IMR-90 (cell line): ENCODE measurements at regions not wholly inside any gene's neighbourhood (a gene's known extent, or its start where the extent isn't known, plus 50 kb on each side); places are given as distances from the start of the nearest gene placed in this dataset.

ENCODE experiments used
- ATAC-seq: fragments of 200-7000 bp; cut with Tn5 transposase; 2 replicates; pipeline ENCODE4 v1.9.1; 2020; ENCODE audit warnings: low read depth, mild to moderate bottlenecking, moderate library complexity
- BruUV-seq: library from RNA; stranded (reverse); fragments of 400-500 nt; replicated peaks from 2 replicates; lab custom pipeline; 2021; lab: Mats Ljungman, UMichigan
- CTCF ChIA-PET: fragments of 300-600 bp; formaldehyde crosslinking; extraction: SDS; loops from one replicate; lab custom pipeline; 2021; ENCODE audit warnings: antibody characterized with exemption; lab: Yijun Ruan, JAX
- POLR2A ChIA-PET: fragments of 300-600 bp; sonication (Branson Sonifier 250); formaldehyde crosslinking; loops from one replicate; lab custom pipeline; 2022; ENCODE audit warnings: antibody characterized with exemption; ENCODE audit not compliant: unreplicated experiment; lab: Charles Lee
- DNase-seq: peaks from one replicate; pipeline ENCODE4 v3.0.0; 2013
- H2AFZ ChIP-seq: replicated peaks from 2 replicates; pipeline ENCODE3; 2013; ENCODE audit warnings: low read length, mild to moderate bottlenecking; ENCODE audit not compliant: poor library complexity
- H2AK5ac ChIP-seq: 2 replicates; pipeline ENCODE4 v1.6.1; 2013; ENCODE audit warnings: low read depth, low read length, inconsistent platforms
- H2AK9ac ChIP-seq: replicated peaks from 2 replicates; pipeline ENCODE3; 2013; ENCODE audit warnings: mild to moderate bottlenecking, low read depth, low read length, moderate library complexity; ENCODE audit not compliant: poor library complexity
- H2BK120ac ChIP-seq: 2 replicates; pipeline ENCODE4 v1.6.1; 2013; ENCODE audit warnings: low read depth, low read length, inconsistent platforms
- H2BK15ac ChIP-seq: 3 replicates; pipeline ENCODE4 v1.6.1; 2013; ENCODE audit warnings: low read depth, low read length, inconsistent platforms
- H2BK20ac ChIP-seq: 2 replicates; pipeline ENCODE4 v1.6.1; 2013; ENCODE audit warnings: low read depth, mild to moderate bottlenecking, inconsistent platforms, low read length, moderate library complexity
- H2BK5ac ChIP-seq: 2 replicates; pipeline ENCODE4 v1.6.1; 2013; ENCODE audit warnings: mild to moderate bottlenecking, low read depth, low read length, inconsistent platforms; ENCODE audit not compliant: poor library complexity, severe bottlenecking
- H3K14ac ChIP-seq: replicated peaks from 2 replicates; pipeline ENCODE4 v1.6.1; 2013; ENCODE audit warnings: low read depth, low read length, inconsistent platforms
- H3K18ac ChIP-seq: 2 replicates; pipeline ENCODE4 v1.6.1; 2013; ENCODE audit warnings: low read depth, low read length, control low read depth
- H3K23ac ChIP-seq: 2 replicates; pipeline ENCODE4 v1.6.1; 2013; ENCODE audit warnings: low read depth, low read length, inconsistent platforms
- H3K27ac ChIP-seq: 2 replicates; pipeline ENCODE4 v1.5.1; 2013; ENCODE audit warnings: mild to moderate bottlenecking, control low read depth, low read length; ENCODE audit not compliant: insufficient read depth
- H3K27me3 ChIP-seq: 2 replicates; pipeline ENCODE4 v1.6.1; 2013; ENCODE audit warnings: low read length; ENCODE audit not compliant: control insufficient read depth, insufficient read depth
- H3K36me3 ChIP-seq: 2 replicates; pipeline ENCODE4 v1.6.1; 2013; ENCODE audit warnings: low read length, mixed read lengths; ENCODE audit not compliant: control insufficient read depth, insufficient read depth
- H3K4ac ChIP-seq: 2 replicates; pipeline ENCODE4 v1.6.1; 2013; ENCODE audit warnings: low read depth, low read length, inconsistent platforms
- H3K4me1 ChIP-seq: 2 replicates; pipeline ENCODE4 v1.6.1; 2013; ENCODE audit warnings: low read length, mixed read lengths; ENCODE audit not compliant: control insufficient read depth, insufficient read depth
- H3K4me2 ChIP-seq: 2 replicates; pipeline ENCODE4 v1.6.1; 2013; ENCODE audit warnings: low read depth, mild to moderate bottlenecking, control low read depth, low read length, moderate library complexity
- H3K4me3 ChIP-seq: 2 replicates; pipeline ENCODE4 v1.5.1; 2013; ENCODE audit warnings: low read depth, mild to moderate bottlenecking, control low read depth, low read length, moderate library complexity; ENCODE audit not compliant: insufficient read depth
- H3K56ac ChIP-seq: 2 replicates; pipeline ENCODE4 v1.6.1; 2013; ENCODE audit warnings: low read length, inconsistent platforms; ENCODE audit not compliant: insufficient read depth; ENCODE audit errors: extremely low read depth
- H3K79me1 ChIP-seq, 2 experiments: 2 replicates each; pipeline ENCODE4 v1.6.1; 2013; ENCODE audit warnings: low read length in 2 of 2, inconsistent platforms in 1 of 2, low read depth in 1 of 2
- H3K9ac ChIP-seq: 2 replicates; pipeline ENCODE4 v1.6.1; 2013; ENCODE audit warnings: low read depth, low read length, control low read depth
- H3K9me1 ChIP-seq: 2 replicates; pipeline ENCODE4 v1.6.1; 2013; ENCODE audit warnings: low read length, inconsistent platforms; ENCODE audit not compliant: insufficient read depth
- H3K9me3 ChIP-seq: 2 replicates; pipeline ENCODE4 v1.6.1; 2013; ENCODE audit warnings: low read length; ENCODE audit not compliant: control insufficient read depth, insufficient read depth
- H4K20me1 ChIP-seq: 2 replicates; pipeline ENCODE4 v1.6.1; 2013; ENCODE audit warnings: low read length, inconsistent platforms; ENCODE audit not compliant: insufficient read depth
- H4K5ac ChIP-seq: 2 replicates; pipeline ENCODE4 v1.6.1; 2013; ENCODE audit warnings: mild to moderate bottlenecking, low read depth, low read length, control low read depth
- H4K8ac ChIP-seq, 2 experiments: 2 replicates each; pipeline ENCODE4 v1.6.1; 2013; ENCODE audit warnings: low read depth in 2 of 2, low read length in 2 of 2, control low read depth in 1 of 2, inconsistent platforms in 1 of 2
- H4K91ac ChIP-seq: 2 replicates; pipeline ENCODE4 v1.6.1; 2013; ENCODE audit warnings: low read depth, low read length, inconsistent platforms; ENCODE audit not compliant: insufficient read depth
- CEBPB ChIP-seq: IDR thresholded peaks from 2 replicates; pipeline ENCODE4 v1.6.1; 2012; ENCODE audit warnings: low read depth, low read length, improper control_type of control experiment
- CHD1 ChIP-seq: IDR thresholded peaks from 2 replicates; pipeline ENCODE4 v1.6.1; 2012; ENCODE audit warnings: low read depth, low read length, improper control_type of control experiment
- CTCF ChIP-seq: conservative IDR thresholded peaks from 2 replicates; pipeline ENCODE4 v1.5.1; 2012; ENCODE audit warnings: mild to moderate bottlenecking, low read depth, low read length, improper control_type of control experiment
- NFE2L2 ChIP-seq: fragments of 150-350 bp; IDR thresholded peaks from 2 replicates; pipeline ENCODE4 v1.6.1; 2016; ENCODE audit warnings: low read depth, mild to moderate bottlenecking, low read length
- POLR2A ChIP-seq: IDR thresholded peaks from 2 replicates; pipeline ENCODE4 v1.6.1; 2012; ENCODE audit warnings: mild to moderate bottlenecking, low read depth, low read length
- RAD21 ChIP-seq: IDR thresholded peaks from 2 replicates; pipeline ENCODE4 v1.6.1; 2012; ENCODE audit warnings: low read length, improper control_type of control experiment
- RCOR1 ChIP-seq: IDR thresholded peaks from 2 replicates; pipeline ENCODE4 v1.6.1; 2012; ENCODE audit warnings: mild to moderate bottlenecking, low read length, improper control_type of control experiment; ENCODE audit not compliant: insufficient replicate concordance
- RFX5 ChIP-seq: IDR thresholded peaks from 2 replicates; pipeline ENCODE4 v1.8.0; 2012; ENCODE audit warnings: low read depth, mild to moderate bottlenecking, low read length, moderate library complexity
- SMC3 ChIP-seq: fragments of 150-350 bp; IDR thresholded peaks from 2 replicates; pipeline ENCODE4 v1.6.1; 2016; ENCODE audit warnings: low read depth, mild to moderate bottlenecking, antibody characterized with exemption, low read length, moderate library complexity
- WGBS, 2 experiments: methylation state at CpG; one replicate each; pipeline versions ENCODE4 v1.1.5 to v1.1.7; 2013; ENCODE audit warnings: missing lambda C conversion rate in 2 of 2; ENCODE audit not compliant: insufficient read length in 1 of 2; ENCODE audit errors: extremely low coverage in 2 of 2; 5-methylcytosine and 5-hydroxymethylcytosine counted together
- dilution Hi-C: fragments of 300-500 bp; cut with HindIII; formaldehyde crosslinking; loops from one replicate; pipeline ENCODE4 v1.14.3; 2018; ENCODE audit warnings: low sequenced_read_pairs; ENCODE audit not compliant: unreplicated experiment
- in situ Hi-C: fragments of 300-500 bp; cut with MboI; formaldehyde crosslinking; loops from 3 replicates; pipeline ENCODE4 v1.14.3; 2019; ENCODE audit warnings: low sequenced_read_pairs, inconsistent platforms, mixed read lengths
- intact Hi-C: fragments of 100-400 bp; cut with micrococcal nuclease; formaldehyde crosslinking; loops from 2 replicates; pipeline ENCODE4 v1.10.0; 2022
- TF ChIP-seq, protein P1 (sequence below): fragments of 150-350 bp; IDR thresholded peaks from 2 replicates; pipeline ENCODE4 v1.6.1; 2017; ENCODE audit warnings: mild to moderate bottlenecking, antibody characterized with exemption, low read length, low read depth

DNA sequence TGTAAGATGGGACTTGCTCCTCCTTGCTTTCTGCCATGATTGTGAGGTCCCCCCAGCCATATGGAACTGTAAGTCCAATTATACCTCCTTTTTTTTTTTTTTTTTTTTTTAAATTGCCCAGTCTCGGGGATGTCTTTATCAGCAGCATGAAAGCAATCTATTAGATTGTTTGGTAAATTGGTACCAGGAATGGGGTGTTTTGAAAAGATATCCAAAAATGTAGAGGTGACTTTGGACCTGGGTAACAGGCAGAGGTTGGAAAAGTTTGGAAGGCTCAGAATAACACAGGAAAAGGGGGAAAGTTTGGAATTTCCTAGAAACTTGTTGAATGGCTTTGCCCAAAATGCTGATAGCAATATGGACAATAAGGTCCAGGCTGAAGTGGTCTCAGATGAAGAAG is 545.8 kb upstream of the ALCAM start:
- dilution Hi-C loops (no loop called here), intact Hi-C loops (no loop called here), in situ Hi-C loops (no loop called here)
- no peak overlapping the region for H3K4ac ChIP-seq
- H3K9ac ChIP-seq, result no peak overlapping the region
- no peak overlapping the region for H2AFZ ChIP-seq
- ChIA-PET POLR2A (no interaction called here), CTCF (no interaction called here)
- no peaks in the 10 kb centered on the region for H3K9me1 ChIP-seq
- no peak overlapping the region for H2BK5ac ChIP-seq
- H2AK5ac ChIP-seq, result no peak overlapping the region
- no peak overlapping the region for H2BK120ac ChIP-seq
- H3K27ac ChIP-seq, result no peak overlapping the region
- no peak overlapping the region for H2AK9ac ChIP-seq
- no peak overlapping the region for H3K14ac ChIP-seq
- H3K23ac ChIP-seq, result no peak overlapping the region
- no peaks in the 10 kb centered on the region for H3K79me1 ChIP-seq
- H3K56ac ChIP-seq, result no peak overlapping the region
- H2BK15ac ChIP-seq, result no peak overlapping the region
- no peak overlapping the region for H2BK20ac ChIP-seq
- BruUV-seq, result no TSS peak
- TF ChIP-seq CEBPB (no peak), RAD21 (no peak), RFX5 (no peak), RCOR1 (no peak), POLR2A (no peak), NFE2L2 (no peak), CHD1 (no peak), CTCF (no peak), SMC3 (no peak)
- TF ChIP-seq, protein P1, sequence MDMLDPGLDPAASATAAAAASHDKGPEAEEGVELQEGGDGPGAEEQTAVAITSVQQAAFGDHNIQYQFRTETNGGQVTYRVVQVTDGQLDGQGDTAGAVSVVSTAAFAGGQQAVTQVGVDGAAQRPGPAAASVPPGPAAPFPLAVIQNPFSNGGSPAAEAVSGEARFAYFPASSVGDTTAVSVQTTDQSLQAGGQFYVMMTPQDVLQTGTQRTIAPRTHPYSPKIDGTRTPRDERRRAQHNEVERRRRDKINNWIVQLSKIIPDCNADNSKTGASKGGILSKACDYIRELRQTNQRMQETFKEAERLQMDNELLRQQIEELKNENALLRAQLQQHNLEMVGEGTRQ, result no peak
- no peaks in the 10 kb centered on the region for H4K20me1 ChIP-seq
- peaks cover 16% of the 10 kb centered on the region for H3K9me3 ChIP-seq
- H3K27me3 ChIP-seq, result no peaks in the 10 kb centered on the region
- no peak overlapping the region for H3K4me2 ChIP-seq
- H3K18ac ChIP-seq, result no peak overlapping the region
- ATAC-seq, result no peak
- no CpG with 5 or more reads among the region's 1 CpG for WGBS, 2 experiments
- H4K91ac ChIP-seq, result no peak overlapping the region
- DNase-seq, result no peak
- no peak overlapping the region for H3K4me3 ChIP-seq
- no peak overlapping the region for H4K5ac ChIP-seq
- no peaks in the 10 kb centered on the region for H3K36me3 ChIP-seq
- H4K8ac ChIP-seq, result no peak overlapping the region
- no peaks in the 10 kb centered on the region for H3K4me1 ChIP-seq
